RCC 7860 (cell line): ENCODE measurements at regions not wholly inside any gene's neighbourhood (a gene's known extent, or its start where the extent isn't known, plus 50 kb on each side); places are given as distances from the start of the nearest gene placed in this dataset.

Experiments
- DNase-seq: peaks from one replicate; pipeline ENCODE4 v3.0.0-alpha.2; 2015; ENCODE audit warnings: low spot score
- FAIRE-seq: peaks from 2 replicates; lab custom pipeline; 2012; peaks lifted over from hg19 to GRCh38; lab: Jason Lieb, UNC

DNA sequence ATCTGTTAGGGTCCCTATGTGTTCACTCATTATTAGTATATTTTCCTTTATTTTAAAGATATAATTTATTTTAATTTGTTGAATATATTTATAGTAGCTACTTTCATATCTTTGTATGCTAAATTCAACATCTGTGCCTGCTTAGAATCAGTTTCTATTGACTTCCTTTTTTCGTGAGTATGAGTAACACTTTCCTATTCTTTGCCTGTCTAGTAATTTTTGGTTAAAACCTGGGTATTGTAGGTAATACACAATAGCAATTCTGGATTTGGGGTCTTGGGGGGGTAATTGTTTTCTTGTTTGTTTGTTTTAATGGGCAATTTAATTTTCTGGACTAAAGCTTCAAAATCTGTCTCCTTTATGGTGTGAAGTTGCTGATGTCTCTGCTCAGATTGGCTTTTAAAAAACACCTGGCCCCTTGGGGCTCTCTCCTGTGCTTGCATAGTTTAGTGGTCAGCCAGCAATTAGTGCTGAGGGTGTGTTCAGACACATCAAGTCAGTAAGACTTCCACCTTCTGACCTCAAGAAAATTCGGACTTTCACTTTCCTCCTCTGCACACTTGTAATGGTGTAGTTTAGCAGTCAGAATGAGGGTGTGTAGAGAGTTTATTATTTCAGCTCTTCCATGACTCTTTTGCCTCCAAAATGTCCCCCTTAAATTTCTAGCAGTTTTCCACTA lies 124.4 kb upstream of the MAP1B start:
- FAIRE-seq (no peak), DNase-seq (no peak)

DNA sequence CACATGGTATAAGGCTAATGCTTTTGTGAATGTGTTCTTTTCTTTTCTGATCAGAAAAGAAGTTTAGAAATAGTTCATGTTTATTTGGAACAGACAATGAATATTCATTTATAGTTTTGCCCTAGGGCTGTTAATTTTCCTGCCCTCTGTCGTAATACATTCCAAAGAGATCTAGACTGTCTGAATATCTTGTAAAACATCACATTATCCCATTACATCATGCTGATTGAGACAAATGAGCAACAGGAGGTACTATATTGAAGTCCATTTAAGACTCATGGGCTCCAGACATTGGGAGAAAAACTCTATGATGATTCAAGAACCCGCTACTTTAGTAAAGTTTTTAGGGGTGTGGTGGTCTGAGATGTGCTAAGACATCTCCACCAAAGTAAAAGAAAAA lies 121.2 kb upstream of the MAP1B start:
- FAIRE-seq: no peak
- no peak for DNase-seq

DNA sequence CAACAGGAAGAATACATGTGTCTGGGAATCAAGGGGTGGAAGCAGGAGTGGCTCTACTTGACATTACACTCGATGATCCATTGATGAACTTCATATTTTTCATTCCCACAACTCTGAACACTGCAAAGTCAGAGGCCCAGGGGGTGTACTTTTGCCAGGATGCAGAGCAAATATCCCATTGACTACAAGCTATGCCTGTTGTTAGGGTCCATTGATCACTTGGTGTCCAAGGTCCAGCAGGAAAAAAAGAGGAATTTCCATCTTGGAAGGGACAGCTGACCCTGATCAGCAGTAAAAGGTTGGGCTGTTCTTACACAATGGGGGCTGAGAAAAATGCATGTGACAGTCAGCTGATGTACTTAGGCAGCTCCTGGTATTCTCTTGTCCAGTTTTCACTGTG lies 118.5 kb upstream of the MAP1B start:
- DNase-seq (no peak), FAIRE-seq (no peak)

DNA sequence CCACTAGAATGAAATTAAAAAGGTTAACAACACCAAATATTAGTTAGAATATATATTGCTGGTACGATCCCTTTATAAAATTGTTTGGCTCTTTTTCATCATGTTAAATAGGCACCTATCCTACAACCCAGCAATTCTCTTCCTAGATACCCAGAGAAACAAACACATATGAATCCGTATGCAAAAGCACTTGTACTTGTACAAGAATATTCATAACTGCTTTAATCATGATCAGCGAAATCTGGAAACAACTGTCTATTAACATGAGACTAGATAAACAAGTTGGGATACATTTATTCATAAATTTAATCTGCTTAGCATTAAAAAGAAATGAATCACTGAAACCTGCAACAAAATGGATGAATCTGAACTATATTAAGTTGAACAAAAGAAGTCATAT lies 113.7 kb upstream of the MAP1B start:
- no peak for FAIRE-seq

DNA sequence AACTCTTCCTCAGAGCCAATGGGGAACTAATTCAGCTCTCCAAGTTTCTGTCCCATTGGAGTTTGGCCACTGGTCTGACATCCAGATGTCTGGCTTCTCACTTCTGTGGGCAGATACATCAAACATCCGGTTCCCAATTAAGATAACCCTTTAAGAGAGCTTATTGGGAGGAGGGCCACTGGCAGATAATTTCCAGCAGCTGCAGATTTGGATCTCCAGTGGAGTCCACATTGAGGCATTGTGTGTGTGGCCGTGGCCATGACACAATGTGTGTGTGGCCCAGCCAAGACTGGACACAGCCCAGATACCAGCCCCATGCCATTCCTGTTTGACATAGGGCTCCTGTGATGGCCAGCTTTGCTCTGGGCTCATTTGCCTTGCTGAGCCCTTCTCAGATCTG lies 110.5 kb upstream of the MAP1B start:
- DNase-seq (no peak), FAIRE-seq (no peak)

More for the DNA sequence above, 113.7 kb upstream of the MAP1B start:
- DNase-seq: no peak

DNA sequence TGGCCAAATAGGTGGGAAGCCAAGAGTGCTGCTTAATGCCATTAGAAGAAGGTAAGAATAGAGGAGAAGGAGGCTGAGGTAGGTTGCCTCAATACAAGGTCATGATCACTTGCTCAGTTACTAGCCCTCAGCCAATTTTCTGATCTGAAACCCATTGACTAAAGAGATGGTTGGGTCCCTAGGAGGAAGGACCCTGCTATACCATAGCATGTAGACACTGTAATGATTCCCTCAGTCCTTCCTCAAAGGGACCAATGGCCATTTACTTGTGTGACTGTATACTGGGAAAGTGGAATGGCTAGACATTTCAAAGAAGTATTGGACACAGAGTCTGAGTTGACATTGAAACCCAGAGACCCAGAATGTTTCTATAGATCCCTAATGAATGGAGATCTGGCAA lies 108.5 kb upstream of the MAP1B start:
- no peak for FAIRE-seq
- DNase-seq: no peak

DNA sequence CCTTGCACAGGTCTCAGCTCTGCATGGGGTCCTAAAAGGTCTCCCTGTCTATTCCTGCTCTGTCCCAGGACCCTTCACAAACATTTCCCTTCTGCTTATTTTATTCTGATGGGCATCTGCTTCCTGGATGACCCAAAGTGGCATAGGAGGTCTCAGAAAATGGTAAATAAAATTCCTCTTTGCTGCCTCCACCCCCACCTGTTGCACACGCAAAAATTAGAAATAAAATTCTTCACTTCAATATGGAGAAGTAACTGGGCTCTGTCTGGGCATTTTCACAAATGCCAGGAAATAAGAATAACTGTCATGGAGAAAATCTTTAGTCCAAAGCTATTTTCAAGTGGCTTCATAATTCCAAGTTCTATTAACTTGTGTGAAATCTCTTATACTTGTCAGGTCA lies 106.6 kb upstream of the MAP1B start:
- no peak for FAIRE-seq
- DNase-seq: no peak

DNA sequence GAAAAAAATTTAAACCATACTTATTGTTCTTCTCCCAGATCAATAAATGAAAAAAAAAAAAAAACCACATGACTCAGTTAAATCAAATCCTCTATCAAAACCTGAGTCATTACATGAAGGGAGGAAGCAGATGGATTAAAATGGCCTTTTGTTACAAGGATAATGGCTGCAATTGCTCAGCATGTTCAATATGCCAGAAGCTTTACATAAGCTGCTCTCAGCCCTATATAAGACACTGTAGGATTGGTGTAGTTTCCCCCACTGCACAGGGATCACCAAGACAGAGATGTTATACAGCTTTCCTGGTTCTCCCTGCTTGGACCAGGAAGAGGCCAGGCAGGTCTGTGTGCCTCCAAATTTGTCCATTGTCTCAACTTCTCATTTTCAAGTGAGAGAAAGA lies 101.6 kb upstream of the MAP1B start:
- DNase-seq (no peak), FAIRE-seq (no peak)

DNA sequence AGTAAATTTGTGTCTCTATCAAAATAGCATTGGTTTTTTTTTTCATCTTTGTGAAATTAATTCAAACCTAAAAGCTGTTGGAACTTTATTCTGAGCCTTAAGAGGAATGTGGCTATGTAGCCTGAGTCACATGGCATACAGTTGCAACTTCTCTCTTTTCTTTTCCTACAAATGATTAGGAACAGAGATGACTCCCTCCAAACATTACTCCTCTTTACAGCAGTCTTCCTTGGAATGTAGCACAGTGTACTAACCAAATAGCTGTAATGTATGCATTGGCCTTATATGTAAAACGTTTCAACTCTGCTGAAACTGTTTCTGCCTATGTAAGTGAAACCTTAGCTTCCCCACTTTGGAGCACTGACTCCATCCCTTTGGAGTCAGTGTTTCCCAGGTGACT lies 100.9 kb upstream of the MAP1B start:
- FAIRE-seq (no peak), DNase-seq (no peak)

DNA sequence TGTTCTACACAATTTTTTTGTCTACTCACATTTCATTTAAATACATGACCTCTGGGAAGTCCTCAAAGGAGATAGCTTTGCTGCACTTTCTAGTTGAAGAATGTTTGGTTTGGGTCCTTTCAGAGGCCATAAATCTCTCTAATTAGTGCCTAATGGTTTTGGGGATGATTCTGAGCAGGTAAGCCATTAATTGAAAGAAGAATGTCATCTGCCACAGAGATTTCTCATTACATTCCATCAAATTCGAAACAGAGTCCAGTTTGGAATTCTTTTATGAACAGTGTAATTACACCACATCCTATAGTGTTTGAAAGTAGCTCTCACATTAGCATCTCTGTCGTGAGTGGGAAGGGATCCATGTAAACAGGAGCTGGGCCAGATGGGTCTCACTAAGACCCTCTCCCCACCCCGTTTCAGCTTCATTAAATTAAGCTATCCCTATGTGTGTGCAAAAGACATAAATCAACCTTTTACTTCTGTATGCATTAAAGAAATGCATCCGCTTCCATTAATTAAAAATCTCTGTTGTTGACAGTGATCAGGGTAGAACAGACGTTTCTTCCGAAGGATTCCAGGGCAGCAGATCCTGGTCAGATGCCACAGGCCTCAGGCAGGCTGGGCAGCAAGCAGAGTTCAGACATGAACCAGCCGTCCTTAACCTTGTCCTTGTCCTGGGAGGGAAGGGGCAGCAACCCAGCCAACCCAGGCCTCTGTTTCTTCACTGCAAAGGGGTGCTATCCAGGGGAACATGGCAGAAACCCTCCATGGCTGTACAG lies 99.8 kb upstream of the MAP1B start:
- FAIRE-seq: no peak

DNA sequence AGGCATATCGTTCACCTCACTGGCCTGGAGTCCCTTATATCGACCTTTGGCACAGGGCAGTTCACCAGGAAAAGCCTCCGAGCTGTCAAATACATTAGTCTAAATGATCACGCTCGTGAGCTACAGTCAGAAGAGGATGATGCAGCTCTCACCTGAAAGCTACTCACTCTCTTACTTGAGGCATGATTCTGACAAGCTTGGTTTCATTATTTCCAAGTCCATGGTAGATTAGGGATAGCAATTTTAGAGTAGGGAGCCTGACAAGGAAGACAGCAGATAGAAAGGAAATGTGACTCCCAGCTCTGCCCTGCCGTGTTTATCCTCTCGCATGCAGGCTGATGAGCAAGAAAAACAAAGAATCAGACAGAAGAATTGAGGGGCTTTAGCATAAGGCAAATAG lies 98.0 kb upstream of the MAP1B start:
- DNase-seq: no peak
- no peak for FAIRE-seq

More for the DNA sequence above, 99.8 kb upstream of the MAP1B start:
- DNase-seq: no peak

DNA sequence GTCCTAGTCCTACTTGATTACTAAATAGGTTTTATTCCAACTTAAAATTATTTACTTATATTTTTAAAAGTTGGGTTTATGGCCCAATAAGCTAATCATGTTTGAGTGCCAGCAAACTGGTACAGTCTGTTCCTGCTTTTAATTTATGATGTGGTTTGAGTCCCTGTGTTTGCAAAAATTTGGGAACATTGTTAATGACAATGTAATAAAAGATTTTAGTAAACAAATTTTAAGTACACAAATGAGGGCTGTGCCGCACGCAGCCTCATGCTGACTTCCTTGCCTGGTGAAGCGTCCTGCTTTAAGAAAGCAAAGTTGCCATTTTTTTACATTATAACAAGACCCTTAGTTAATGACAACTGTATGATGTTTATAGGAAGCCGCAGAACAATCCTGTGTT lies 96.8 kb upstream of the MAP1B start:
- FAIRE-seq (no peak), DNase-seq (no peak)

DNA sequence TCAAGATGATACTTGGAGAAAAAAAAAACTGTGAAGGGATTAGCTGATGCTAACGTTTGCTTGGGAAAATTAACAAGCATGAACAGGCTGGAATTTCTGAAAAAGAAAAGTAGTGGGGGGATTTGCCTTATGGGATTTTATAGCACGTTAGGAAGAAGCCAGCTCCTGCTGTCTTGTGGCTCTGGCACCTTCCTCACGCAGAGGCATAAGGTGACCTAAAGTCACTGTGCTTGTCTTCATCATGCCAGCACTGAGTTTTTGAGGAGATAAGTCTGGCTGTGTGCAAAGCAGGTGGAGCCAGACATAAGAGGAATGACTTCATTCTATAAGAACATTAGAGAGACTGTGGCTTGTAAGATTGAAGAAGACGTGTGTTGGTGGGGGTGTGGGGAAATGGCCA lies 94.4 kb upstream of the MAP1B start:
- no peak for DNase-seq
- no peak for FAIRE-seq

DNA sequence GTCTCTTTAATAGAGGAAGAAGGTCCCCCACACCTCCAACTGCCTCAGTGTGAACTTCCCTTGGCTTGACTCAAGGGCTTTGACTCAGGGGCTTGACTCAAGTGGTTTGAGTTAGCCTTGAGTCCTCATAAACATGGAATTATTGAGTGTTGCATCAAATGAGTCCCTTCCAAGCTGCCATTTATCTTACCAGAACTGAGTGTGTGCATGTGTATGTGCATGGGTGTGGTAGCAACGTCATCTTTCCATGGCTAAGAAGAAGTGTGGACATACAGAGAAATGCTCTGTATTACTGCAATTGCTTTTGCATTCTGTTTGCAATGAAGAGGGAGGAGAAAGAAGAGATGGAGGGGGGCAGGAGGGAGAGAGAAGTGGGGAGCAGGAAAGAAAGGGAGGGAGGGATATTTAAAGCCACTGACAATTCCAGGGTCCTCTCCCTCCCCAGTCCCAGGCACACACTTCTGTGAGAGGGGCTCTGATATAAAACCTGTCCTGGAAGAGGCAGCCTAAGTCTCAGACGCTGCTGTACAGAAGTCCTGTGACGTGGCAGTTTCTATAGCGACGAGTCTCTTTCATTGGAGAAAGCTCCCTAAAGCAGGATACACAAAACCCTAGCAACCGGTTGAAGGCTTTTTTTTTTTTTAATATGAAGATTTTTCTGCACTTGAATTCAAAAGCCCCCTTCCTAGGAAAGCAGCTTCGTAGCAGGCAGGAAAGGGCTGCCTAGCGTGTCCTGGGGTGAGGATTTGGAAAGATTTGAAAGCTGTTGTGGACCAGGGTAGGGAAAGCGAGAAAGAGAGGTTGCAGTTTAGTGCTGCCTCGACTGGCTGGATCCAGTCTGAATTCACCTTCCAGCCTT lies 93.3 kb upstream of the MAP1B start:
- no peak for FAIRE-seq
- DNase-seq: no peak

DNA sequence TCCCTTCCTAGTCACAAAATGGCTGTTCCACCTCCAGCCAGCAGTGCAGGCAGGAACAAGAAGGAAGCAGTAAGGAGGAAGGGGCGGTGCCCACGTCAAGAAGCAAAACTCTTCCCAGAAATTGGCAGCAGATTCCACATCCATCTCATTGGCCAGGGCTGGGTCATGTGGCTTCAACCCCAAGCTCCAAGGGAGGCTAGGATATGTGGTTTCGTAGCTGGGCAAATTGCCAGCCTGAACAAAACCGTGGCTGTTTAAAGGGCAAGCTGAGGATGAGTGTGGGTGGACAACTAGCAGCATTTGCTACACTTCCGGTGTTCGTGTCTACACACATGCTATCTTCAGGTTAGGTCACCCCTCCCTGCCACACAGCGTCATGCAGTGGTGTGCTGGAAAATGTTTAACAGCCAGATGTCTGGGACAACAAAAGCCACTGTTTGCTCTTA lies 92.1 kb upstream of the MAP1B start:
- DNase-seq (peak; percentile 68), FAIRE-seq (no peak)

DNA sequence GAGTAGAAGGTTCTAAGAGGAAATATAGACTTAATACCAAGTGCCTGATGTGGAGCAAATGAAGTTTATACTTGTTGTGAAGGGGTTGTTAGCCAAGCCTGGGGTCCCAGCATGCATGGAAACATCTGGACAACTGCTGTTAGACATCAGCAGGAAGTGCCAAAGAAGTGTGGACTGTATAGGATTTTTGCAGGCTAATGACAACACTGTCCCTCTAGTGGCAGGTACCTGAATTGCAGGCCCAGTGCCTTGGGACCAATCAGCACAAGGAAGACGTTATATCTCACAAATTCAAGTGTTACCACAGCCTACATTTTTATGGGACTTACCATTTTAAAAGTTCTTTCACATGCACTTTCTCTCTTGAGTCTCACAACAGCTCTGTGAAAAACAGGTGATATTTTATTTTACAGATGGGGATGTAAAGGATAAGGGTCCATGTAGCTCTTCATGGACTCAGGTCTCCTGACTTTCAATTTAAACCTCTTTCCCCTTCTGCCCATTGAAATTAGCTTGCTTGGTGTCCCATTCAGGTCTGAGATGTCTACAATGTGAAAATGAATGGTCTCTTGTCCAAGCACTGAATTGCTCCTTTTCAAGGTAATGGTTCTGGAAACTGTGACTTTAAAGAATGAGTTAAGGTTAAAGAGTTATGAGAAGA lies 89.0 kb upstream of the MAP1B start:
- DNase-seq (peak; percentile 34), FAIRE-seq (no peak)

DNA sequence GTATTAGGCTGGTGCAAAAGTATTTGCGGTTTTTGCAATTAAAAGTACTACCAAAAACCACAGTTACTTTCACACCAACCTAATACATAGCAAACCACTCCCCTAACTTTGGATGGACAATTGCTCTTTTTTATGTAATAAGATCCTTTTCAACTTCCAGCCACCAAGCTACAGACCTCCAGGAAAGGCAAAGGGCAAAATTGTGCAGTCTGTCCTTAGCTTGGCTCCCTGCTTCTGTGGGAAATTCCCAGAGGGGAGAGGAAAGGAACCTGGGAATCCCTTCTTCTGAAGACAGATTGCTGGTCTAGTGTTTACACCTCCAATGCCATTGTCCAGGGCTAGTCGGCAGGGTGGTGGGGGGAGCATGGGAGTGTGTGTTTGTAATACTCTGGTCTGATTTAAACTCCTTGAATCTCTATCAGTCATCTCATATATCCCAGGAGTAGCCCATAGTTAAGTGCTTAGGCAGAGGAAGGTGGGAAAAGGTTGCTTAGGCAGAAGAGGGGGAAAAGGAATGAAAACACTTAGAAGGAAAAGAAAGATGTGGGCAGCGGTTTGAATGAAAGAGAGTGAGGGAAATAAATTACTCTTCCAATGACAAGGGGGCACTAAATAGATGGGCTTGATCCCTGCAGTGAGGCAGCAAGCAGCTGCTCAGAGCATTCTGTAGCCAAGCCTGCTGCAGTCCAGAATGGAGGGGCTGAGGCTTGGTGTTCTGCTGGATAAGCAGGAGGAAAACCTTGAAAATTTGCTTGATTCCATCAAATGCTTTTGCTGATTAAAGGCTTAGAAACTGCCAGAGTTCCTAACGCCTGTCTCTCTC lies 86.9 kb upstream of the MAP1B start:
- DNase-seq: no peak
- FAIRE-seq: no peak

DNA sequence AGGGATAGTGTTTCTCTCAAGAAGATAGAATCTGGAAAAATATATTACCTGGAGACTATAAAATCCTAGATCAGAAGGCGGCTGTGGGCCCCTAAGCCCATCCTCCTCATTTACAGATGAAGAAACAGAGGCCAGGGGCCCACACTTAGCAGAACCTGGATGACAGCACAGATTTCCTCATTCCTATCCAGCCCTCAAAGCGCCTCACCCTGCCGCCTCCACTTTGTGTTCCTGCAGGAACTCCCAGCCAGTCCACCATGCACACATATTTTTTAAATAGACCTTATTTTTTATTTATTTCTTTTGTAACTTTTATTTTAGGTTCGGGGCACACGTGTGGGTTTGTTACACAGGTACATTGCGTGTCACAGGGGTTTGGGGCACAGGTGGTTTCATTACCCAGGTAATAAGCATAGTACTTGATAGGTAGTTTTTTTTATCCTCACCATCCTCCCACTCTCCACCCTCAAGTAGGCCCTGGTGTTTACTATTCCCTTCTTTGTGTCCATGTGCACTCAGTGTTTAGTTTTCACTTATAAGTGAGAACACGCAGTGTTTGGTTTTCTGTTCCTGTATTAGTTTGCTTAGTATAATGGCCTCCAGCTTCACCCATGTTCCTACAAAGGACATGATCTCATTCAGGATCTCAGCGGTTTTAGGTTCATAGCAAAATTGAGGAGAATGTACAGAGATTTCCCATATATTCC lies 85.5 kb upstream of the MAP1B start:
- DNase-seq (no peak), FAIRE-seq (no peak)

DNA sequence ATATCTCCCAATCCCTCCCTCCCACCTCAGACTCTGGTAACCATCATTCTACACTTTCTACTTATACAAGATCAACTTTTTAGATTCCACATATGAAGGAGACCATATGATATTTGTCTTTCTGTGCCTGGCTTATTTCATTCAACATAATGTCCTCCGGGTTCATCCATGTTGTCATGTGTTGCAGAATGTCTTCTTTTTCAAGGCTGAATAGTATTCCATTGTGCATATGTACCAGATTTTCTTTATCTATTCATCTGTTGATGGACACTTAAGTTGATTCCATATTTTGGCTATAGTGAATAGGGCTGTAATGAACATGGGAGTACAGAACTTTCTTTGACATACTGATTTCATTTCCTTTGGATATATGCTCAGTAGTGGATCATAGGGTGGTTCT lies 78.9 kb upstream of the MAP1B start:
- DNase-seq: no peak
- no peak for FAIRE-seq

DNA sequence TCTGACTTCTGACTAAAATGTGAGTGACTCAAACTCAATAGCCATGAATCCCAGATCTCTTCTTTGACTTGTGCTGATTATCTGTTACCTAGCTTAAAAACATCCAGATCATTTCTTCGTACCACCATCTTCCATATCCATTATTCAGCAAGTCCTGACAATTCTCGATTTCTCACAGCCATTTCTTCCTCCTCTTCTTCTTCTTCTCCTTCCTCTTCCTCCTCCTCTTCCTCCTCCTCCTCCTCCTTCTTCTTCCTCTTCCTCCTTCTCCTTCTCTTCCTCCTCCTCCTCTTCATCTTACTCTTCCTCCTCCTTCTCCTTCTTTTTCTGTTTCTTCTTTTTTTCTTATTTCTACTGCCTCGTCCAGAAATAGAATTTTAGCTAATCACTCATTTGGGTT lies 77.0 kb upstream of the MAP1B start:
- DNase-seq (no peak), FAIRE-seq (no peak)
